IPS-NIHi7 (cell line): ENCODE measurements at regions not wholly inside any gene's neighbourhood (a gene's known extent, or its start where the extent isn't known, plus 50 kb on each side); places are given as distances from the start of the nearest gene placed in this dataset.

Experiments used
- DNase-seq: peaks from one replicate; pipeline ENCODE4 v3.0.0; 2012; ENCODE audit warnings: mixed read lengths; ENCODE audit errors: extremely low spot score

DNA sequence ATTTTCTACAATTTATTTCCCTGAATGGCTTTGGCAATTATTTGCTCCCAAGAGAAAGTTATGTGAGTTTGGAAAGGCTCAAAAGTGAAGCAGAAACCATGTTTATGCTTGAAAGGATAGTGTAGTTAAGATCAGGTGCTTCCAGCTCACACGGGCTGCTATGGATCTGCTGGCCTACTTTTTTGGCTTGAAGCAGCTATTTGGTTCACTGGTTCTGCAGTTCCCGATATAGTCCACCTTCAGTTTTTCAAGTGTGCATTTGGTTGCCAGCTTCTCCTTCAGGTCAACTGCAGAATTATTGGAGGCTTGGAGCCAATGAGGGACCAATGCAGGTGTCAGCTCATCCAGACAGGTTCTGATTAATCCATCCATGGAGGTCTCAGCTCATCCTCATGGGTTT lies 484.3 kb upstream of the SEMA3A start:
- DNase-seq, result no peak

DNA sequence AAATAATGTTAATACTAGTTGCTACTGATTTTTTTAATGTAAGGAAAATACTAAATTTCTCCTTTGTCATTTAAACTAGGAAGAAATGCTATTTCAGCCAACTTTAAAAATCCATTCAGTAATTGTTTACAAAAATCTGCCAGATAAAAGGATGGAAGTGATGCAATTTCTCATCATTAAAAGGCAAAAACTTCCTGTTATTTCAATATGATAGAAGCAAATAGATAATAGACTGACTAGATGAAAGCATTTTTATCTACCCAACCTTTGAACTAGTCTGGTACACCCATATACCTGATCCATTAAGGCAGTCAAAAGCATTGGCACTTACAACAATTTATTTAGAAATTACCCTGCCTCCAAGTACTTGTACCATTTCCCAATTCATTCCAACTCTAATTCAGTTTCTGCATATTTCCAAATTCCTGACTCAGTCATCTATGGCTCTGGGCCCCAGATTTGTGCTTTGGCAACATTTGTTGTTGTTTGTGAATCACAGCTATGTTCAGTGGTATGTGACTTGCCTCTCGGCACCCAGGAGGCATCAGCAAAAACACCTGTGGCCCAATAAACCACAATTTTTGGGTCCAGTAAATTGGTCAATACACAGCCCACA lies 482.6 kb upstream of the SEMA3A start:
- no peak for DNase-seq

DNA sequence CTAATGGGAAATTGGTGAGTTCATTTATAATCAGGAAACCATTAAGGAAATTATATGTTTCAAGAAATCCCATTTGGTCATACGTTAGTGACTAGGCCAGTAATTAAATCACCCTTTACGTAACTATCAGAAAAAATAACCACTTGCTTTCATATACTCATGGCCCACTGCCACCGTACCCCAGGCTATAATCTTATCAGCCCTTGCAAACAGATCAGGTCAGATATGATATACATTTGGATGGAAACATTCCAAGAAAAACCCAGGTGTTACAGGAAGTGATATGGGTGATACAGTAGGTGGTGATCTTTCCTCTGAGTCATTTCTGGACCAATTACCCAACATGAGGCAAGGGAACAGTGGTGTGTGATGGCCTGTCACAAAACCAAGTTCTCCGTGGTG lies 481.0 kb upstream of the SEMA3A start:
- no peak for DNase-seq

DNA sequence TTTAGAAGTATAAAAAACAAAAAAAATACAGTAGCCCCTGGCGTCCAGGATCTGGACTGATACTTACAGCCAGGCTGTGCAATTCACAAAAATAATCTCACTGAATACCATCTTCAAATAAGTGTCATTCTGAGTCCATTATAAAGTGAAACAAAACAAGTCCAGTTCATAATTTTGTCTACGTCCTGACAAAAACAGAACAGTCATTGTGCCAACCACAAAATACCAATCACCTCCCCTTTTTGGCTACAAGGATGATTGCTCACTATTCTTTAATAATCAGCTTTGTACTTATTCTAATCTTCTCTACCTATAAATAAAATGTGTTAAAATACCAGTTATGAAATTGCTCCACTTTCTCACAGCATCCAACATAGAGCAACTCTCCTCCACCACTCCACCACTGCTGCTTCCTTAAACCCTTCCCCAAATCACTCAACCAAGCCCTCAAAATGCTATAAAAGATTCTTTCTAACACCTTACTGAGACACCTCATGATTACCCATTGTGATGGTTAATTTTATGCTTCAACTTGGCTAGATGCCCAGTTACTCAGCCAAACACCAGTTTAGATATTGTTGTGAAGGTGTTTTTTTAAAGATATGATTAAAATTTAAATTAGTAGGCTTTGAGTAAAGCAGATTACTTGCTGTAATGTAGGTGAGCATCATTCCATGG lies 479.8 kb upstream of the SEMA3A start:
- DNase-seq, result no peak

DNA sequence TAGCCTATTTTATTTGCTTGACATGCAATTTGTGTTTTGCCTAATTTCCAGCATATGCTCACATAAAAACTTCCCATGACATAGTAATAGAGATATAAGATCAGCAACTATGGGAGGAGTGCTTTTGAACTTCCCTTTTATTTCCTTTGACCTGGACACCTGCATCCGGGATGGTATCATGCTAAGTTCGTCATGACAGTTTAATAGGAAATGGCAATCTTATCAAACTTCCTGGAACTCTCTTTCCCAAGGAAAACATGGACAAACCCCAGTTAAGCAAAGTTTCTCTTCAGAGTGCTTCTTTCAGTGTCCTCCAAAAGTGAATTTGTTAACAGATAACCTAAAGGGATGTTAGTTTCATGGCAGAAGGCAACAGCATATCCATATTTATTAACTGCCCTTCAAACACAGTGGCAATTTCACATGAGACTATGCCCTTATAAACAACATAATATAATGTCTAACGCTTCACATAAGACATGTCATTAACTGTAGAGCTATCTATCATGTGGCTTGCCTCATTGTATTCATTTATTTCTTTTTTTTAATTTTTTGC lies 474.7 kb upstream of the SEMA3A start:
- no peak for DNase-seq

DNA sequence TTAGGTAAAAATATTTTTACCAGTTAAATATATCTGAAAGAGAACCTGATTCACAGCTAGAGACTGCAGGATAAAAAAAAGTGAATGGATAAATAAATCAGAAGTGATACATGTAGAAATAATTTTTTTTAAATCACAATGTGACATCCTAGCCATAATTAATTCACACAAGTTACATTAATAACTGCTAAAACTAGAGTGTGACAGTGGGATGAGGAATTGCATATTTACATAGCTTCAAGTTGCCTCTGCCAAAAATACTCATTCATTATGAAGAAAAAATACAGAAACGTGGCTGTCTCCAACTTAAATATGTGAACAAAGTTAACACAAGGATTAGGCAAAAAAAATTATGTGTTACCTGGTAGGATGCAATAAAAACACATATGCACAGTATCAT lies 473.5 kb upstream of the SEMA3A start:
- no peak for DNase-seq

DNA sequence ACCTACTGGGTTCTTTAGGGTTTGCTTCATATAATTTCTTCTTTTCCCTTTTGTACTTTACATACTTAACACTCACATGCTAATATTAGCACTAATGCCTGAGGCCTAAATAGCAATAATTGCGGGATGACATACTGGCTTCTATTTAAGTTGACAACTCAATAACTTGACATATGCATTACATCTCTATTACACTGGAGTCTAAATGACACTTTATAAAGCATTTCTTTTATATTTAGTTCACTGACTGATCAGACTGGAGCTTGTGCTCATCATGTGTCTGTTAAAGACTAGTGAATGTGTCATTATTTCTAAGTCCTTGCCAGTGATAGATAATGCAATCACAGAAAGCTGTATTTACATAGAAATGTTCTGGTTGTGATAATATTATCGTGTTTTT lies 472.1 kb upstream of the SEMA3A start:
- DNase-seq, result no peak

DNA sequence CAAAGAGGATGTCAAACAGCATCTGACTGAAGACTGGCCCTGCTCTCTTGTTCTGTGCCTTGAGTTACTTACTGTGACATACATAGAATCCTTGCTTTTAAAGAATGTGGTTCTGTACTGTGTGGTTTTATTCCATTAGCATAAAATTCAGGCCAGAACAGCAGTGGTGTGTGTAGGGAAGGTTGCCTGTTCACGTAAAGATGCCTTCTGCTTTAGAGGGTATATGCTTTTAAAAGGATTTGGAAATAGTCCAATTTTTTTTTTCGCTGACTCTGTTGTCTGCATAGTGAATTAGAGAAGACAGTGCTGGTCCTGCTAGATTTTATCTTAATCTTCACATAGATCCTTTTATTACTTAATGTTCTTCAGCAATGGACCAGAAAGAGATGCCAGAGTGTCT lies 470.8 kb upstream of the SEMA3A start:
- DNase-seq, result no peak

DNA sequence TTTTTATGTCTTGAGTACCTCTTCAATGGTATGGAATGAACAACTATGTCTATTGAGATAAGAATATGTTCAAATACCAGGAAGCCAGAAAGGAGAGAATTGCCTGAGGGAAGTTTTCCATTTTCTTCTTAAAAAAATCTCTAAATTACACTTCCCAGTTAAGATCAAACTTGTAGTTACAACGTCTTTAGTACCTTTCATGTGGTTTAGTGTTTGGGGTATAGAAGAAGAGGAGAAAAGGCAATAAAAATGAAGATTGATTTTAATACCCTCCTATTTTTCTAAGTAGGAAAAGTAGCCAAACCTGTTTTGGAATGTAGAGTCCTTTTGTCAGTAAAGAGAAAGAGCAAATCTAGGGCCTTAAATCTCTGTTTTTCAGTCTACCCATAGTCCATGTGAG lies 470.0 kb upstream of the SEMA3A start:
- DNase-seq, result no peak

DNA sequence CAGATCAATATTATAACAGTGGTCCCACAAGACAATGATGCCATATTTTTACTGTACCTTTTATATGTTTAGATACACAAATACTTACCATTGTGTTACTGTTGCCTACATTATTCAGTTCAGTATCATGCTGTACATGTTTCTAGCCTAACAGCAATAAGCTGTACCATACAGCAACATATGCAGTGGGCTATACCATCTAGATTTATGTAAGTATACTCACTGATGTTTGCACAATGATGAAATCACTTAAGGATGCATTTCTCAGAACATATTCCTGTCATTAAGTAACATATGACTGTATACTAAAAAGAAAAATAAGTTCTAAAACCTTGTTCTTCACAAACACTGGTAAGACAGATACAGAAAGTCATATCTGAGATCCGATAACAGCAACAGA lies 468.6 kb upstream of the SEMA3A start:
- no peak for DNase-seq

DNA sequence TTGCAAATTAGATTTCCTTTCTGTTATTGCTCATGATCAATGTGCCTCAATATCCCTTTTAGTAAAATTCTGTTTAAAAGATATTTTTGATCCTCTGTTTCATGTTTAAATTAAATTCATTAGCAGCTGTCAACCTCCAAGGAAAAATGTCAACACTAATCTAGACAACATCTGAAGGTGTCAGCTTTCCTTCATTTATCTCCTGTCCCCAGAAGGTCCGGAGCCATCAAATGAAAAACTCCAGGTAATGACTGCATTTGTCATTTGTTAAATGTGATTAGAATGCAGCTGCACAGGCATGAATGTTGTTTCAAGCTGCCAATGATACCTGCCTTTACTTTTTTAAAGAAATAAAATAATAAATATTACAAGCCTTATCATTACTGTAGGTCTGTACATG lies 463.7 kb upstream of the SEMA3A start:
- no peak for DNase-seq

DNA sequence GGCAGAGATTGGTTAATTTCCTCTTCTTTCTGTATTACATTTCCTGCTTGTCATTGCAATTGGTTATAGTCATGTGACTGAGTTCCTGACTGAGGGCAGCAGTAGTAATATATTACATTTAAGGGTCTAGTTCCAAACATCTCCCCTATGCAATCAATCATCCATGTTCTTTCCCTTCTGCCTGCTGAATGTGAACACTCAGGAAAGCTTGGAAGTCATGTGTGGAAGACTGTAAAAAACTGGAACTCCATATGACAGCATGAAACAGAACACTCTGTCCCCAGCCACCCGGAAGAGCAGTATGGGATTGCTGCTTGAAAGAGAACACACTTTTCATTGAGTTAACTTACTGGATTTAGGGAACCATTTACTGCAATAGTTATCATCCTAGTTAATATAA lies 459.7 kb upstream of the SEMA3A start:
- DNase-seq, result no peak

DNA sequence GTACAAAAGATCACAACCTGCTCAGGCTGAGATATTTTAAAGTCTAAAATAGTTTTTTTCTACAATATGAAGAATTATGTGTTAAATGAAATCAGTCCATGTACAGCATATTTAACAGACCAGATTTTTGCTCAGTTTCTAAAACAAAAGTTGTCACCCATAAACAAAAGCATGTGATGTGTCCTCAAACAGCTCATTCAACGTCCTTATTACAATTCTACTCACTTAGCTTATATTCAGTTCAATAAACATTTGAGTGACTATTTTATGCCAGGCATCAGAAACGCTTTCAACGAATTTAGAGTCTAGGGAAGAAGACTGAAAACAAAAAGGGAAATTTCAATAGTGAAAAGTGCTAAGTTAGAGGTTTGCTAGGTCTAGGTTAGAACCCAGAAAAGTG lies 457.3 kb upstream of the SEMA3A start:
- DNase-seq, result no peak

DNA sequence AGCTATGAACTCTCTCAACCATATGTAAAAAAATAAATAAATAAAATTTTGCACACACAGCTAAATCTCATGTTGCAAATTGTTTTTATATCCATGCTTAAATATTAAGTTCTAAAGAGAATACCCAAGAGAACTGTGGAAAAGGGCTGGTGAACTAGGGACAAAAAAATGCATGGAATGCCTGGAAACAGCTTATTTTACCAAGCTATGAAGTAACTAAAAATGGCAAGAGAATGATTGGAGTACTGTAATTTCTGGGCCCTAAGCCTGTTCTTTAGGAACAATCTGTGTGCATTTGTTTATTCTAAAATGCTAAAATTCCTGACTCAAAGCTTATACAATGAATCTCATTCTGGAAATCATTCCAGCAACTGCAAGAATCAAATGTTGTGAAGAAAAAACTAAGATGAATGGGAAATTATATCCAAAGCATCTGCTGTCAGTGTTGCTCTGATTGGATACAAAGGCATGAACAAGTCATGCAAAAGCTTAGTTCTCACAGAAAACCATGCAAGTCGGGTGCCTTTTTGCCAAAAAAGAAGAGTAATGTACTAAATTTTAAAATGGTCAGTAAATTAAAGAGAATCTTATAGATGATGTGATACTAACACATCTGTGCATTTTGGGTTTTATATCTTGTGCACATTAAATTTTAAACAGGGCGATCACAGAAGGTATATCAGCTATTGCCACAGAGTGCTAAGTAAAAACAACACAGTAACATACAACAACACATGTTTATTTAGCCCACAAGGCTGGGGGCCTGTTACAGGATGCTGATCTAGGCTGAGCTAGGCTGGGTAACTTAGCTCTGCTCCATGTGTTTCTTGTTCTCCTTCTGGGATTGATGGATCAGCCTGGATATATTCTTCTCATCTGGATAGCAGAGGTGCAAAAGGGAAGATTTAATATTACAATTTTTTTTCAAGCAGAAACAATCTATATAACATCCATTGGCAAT lies 453.5 kb upstream of the SEMA3A start:
- DNase-seq, result no peak

DNA sequence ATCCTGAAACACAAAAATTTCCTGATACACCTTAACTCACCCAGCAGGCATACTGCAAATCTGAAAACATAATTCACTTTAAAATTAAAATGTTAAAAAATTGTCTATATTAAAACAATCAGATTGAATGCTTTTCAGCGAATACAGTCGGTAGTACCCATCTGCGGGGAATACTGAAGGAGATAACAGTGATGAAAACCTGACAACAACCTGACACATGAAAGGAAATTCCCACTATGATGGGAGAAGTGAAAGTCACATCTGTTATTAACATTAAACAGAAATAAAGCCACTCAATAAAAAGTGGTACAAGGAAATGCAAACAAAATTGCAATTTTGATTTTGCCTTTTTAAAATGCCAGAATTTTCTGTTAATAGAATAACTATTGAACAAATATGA lies 448.0 kb upstream of the SEMA3A start:
- no peak for DNase-seq

DNA sequence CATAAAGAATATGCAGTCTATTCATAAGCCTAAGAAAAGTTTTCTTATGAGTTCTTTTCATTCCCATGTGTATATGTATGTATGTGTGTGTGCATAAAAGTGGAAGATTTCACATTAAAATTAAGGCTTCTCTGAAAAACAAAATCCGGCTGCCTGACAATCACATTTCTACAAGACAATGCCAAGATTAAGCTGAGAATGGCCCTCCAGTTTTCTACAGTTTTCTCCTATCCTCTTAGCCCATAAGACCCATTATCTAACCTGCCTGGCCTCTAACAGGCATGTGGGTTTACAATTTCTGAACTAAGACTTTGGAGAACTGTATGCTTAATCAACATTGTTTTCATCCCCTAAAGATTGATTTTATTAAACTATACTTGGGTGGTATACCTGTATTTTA lies 446.0 kb upstream of the SEMA3A start:
- DNase-seq, result no peak

DNA sequence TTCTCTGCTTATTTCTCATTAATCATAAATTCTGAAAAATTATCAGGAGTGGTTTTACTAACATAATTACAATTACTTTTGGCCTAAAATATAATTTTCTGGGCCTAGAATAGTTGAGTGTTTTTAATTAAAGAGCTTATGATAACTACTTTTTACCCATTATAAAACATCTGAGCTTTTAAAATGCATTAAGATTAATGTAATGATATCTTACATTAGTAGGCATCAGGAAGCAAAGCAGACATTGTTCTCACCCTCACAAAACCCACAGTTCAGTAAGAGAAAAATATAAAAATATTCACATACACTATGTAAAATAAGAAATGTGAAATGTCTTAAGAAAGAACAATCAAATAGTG lies 443.7 kb upstream of the SEMA3A start:
- DNase-seq, result no peak

DNA sequence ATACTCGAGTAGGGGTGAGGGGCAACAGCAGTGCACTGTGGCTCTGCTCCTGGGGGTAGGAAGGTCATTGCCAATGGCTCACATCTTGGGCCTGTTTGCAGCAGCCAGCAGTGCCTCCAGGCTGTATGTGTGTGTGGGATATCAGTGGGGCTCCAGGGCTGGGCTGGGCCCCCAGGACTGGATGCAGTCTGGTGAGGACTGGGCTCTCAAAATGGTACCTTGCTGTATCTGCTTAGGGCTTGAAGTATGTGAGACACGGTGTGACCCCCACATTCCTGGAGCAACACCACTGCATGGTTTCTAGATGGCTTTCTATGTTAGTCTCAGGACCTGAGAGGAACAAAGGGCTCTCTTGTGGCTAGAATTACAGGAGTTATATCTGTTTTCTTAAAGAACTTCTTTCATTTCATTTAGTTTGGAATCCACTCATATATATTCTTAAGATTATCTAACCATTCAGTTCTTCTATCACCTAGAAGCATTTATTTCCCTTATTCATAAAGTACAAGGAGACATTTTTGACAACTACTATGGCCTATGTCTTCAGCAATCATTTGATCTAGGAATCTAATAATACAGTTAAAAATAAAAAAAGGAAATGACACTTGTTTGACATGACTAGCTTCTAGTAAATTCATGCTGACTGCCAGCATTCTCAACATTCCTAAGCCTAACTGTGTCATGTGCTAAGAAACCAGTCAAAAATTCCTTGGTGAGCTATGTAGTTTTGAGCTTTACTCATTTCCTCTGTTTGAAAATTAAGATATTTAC lies 443.2 kb upstream of the SEMA3A start:
- DNase-seq, result peak; percentile 23

DNA sequence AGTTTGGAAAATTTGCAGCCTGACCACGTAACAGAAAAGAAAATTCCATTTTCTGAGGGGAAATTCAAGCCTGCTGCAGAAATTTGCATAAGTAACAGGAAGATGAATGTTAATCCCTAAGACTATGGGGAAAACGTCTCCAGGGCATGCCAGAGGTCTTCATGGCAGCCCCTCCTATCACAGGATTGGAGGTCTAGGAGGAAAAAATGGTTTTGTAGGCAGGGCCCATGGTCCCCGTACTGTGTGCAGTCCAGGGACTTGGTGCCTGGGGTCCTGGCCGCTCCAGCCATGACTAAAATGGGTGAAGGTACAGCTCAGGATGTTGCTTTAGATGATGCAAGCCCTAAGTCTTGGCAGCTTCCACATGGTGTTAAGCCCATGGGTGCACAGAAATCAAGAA lies 437.3 kb upstream of the SEMA3A start:
- no peak for DNase-seq

DNA sequence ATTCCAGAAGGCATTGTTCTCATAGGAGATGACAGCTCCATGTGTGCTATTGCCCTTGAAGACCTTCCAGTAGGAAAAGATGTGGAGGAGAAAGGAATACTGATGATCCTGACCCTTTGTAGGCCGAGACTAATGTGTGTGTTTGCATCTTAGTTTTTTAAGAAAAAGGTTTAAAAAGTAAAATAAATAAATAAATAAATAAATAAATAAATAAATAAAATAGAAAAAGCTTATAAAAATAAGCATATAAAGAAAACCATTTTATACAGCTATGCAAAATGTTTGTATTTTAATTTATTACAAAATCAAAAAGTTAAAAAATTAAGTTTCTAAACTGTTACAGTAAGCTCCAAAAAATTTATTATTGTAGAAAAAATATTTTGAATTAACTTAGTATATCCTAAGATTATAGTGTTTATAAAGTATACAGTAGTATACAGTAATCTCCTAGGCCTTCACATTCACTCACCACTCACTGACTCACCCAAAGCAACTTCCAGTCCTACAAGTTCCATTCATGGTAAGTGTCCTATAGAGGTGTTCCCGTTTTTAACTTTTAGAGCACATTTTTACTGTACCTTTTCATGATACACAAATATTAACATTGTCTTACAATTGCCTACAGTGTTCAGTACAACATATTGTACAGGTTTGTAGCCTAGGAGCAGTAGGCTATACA lies 435.2 kb upstream of the SEMA3A start:
- DNase-seq, result no peak

DNA sequence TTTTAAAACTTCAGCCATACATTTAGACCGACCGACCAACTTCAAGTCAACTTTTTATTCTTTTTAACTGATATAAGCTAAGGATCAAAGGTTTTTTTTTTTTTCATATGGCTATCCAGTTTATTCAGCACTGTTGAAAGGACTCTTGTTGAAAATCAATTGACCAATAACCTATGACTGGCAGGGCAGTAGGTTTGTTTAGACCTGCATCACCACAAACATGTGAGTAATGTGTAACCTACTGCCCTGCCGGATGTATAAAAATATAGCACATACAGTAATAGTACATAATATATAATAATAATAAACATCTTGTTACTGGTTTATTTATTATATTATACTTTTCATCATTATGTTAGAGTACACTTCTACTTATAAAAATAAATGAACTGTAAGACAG lies 434.6 kb upstream of the SEMA3A start:
- DNase-seq, result no peak
